Spleen (tissue), 7 donors: ENCODE measurements at regions not wholly inside any gene's neighbourhood (a gene's known extent, or its start where the extent isn't known, plus 50 kb on each side); places are given as distances from the start of the nearest gene placed in this dataset.

Experiments used
- CTCF ChIP-seq, 11 experiments: fragments of 200-600 bp in 7 of 11; fragments of 450-650 bp in 4 of 11; sonication (generic) in 4 of 11; IDR thresholded peaks in 8 of 11; conservative IDR thresholded peaks in 3 of 11; 1 replicate in 7 of 11; 2 replicates in 4 of 11; pipeline versions ENCODE4 v1.4.0 to v1.8.0; 2016 to 2021; ENCODE audit warnings: antibody characterized with exemption in 11 of 11, inconsistent platforms in 4 of 11, mild to moderate bottlenecking in 1 of 11
- POLR2AphosphoS5 ChIP-seq, 3 donors: sonication (generic); formaldehyde crosslinking; IDR thresholded peaks; one replicate each; pipeline ENCODE4 v1.5.1; 2017; ENCODE audit warnings: antibody characterized with exemption in 3 of 3
- donor health status: DM: no; HTN: no; CAD: no; lungs with moderate emphysema.
- donor health status: DM: no; HTN: no; CAD: no.
- donor health status: DM: no; HTN: no; CAD: no.

- no peak for TF ChIP-seq POLR2AphosphoS5 (IDR thresholded peaks at IDR 0.05)
- TF ChIP-seq CTCF (IDR thresholded peaks at IDR 0.05 in 8 of 11, conservative IDR thresholded peaks at IDR 0.05 in 3 of 11) = no peak
These were observed 130.0 kb upstream of the ARG1 start for GRCh38 chr6:131443014-131443413.
